Activated CD4-positive, alpha-beta memory T cell treated with anti-CD3 and anti-CD28 coated beads for 36 hours (primary cell): ENCODE measurements at regions not wholly inside any gene's neighbourhood (a gene's known extent, or its start where the extent isn't known, plus 50 kb on each side); places are given as distances from the start of the nearest gene placed in this dataset.
"Not testable (repeated sequence)": the region's sequence is repeated elsewhere in the genome, so short reads cannot be mapped to it uniquely, and the experiment has no call there.

Experiments used
- CTCF ChIA-PET: fragments of 350-600 bp; sonication (Branson Sonifier 250); formaldehyde crosslinking; loops from one replicate; lab custom pipeline; 2021; ENCODE audit warnings: antibody characterized with exemption, inconsistent platforms; lab: Charles Lee
- POLR2A ChIA-PET: fragments of 350-600 bp; sonication (Branson Sonifier 250); formaldehyde crosslinking; loops from one replicate; lab custom pipeline; 2021; ENCODE audit warnings: antibody characterized with exemption; lab: Charles Lee
- DNase-seq: peaks from one replicate; pipeline ENCODE4 v3.0.0-alpha.2; 2020
- H3K27ac Mint-ChIP-seq: one replicate; pipeline ENCODE4 v1.8.0; 2021; ENCODE audit warnings: mixed read lengths
- H3K27me3 Mint-ChIP-seq: one replicate; pipeline ENCODE4 v1.8.0; 2021; ENCODE audit warnings: mixed read lengths
- H3K36me3 Mint-ChIP-seq: one replicate; pipeline ENCODE4 v1.8.0; 2021; ENCODE audit warnings: mixed read lengths
- H3K4me1 Mint-ChIP-seq: one replicate; pipeline ENCODE4 v1.8.0; 2021; ENCODE audit warnings: low read depth, mixed read lengths
- H3K4me3 Mint-ChIP-seq: one replicate; pipeline ENCODE4 v1.8.0; 2021; ENCODE audit warnings: mild to moderate bottlenecking, mixed read lengths
- H3K9me3 Mint-ChIP-seq: one replicate; pipeline ENCODE4 v1.8.0; 2021; ENCODE audit warnings: mixed read lengths
- intact Hi-C: fragments of 100-400 bp; cut with micrococcal nuclease; formaldehyde crosslinking; loops from one replicate; pipeline ENCODE4 v1.15.1; 2023

DNA sequence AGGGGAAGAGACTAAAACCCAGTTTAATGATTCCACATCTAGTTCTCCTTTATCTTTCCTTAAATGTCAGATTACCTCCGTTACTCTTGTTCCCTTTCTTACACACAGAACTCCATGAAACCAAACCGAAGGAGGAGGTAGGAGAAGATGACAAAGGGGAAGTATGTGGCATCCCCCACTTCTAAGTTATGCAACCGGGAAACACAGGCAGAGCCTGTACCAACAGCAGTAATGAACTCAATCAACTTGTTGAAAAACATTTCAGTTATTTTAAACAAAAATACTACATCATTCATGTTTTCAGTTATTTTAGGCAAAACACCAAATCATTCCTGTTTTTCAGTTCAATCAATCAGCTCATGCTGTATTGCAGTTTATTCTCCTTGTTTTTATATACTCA is 101.8 kb downstream of the PCSK1 start:
- H3K4me3 Mint-ChIP-seq = no peak overlapping the region
- ChIA-PET CTCF (no interaction called here), POLR2A (no interaction called here)
- intact Hi-C loops = no loop called here
- H3K27me3 Mint-ChIP-seq = peaks cover 14% of the 10 kb centered on the region
- H3K36me3 Mint-ChIP-seq = no peaks in the 10 kb centered on the region
- H3K27ac Mint-ChIP-seq = no peak overlapping the region
- H3K4me1 Mint-ChIP-seq = peaks cover 5% of the 10 kb centered on the region
- H3K9me3 Mint-ChIP-seq = no peaks in the 10 kb centered on the region
- no peak for DNase-seq

DNA sequence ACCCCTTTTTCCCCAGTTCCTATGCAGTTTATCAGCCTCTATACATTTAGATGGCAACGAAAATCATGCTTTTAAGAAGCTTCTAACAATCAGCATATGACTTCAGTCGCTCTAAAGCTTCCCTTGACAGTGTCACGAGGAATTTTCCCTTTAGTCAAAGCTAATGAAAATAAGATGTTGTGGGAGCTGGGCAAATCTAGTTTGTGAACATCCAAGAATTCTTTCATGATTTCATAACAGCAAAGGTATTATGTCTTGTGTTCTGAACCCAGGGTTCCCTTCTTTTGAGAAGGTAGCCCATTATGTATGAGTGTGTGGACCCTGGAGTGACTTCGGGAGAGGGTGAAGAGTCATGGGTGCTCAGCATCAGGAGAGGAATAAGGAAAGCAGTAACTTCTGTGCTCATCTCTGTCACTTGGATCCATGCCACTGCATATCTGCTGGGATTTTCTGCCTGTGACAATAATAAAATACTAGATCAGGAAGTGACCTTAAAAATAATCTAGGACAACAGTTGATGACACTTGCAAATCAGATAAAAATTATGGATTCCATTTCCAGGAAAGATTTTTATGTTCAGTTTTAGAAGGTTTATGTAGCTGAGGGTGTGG is 102.4 kb downstream of the PCSK1 start:
- Mint-ChIP-seq H3K36me3 (no peaks in the 10 kb centered on the region), H3K9me3 (no peaks in the 10 kb centered on the region), H3K27ac (no peak overlapping the region), H3K4me1 (peaks cover 5% of the 10 kb centered on the region), H3K27me3 (peaks cover 18% of the 10 kb centered on the region), H3K4me3 (no peak overlapping the region)
- ChIA-PET CTCF (interaction anchor here (1.3 kb wide), 1 partner anchor 472 kb away, joined by 4 read pairs; no protein-coding TSS in a partner anchor), POLR2A (no interaction called here)
- intact Hi-C loops = no loop called here
- no peak for DNase-seq

DNA sequence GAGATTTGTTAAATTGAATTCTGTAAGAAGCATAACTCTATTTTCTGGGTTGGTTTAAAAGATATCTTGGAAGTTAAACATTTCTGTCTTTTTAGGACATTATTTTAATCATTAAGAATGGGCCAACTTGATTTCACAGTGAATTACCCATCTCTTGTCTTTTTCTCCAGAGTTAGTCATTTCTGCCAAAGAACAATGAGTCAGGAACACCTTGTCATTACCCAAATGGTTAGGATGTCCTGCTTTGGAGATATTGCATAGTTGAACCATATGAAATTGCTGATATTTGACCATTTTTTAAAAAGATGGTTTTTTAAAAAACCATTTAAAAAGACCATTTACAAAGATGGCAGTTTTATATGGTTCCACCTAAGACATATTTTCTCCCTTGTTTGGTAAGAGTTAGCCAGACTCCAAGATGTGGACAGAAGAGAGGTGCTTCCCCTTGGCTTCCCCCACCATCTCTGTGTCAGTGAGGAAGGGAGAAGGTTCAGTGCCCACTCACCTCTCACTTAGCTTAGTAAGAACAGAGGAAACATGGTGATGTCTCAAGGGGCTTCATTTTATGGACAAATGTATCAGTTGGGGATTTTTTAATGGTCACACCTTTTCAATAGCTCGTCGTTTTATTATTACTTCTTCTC is 103.0 kb downstream of the PCSK1 start:
- CTCF ChIA-PET = interaction anchor here (1.3 kb wide), 1 partner anchor 471 kb away, joined by 4 read pairs; no protein-coding TSS in a partner anchor
- peaks cover 18% of the 10 kb centered on the region for H3K27me3 Mint-ChIP-seq
- intact Hi-C loops = no loop called here
- no peak for DNase-seq
- H3K36me3 Mint-ChIP-seq = no peaks in the 10 kb centered on the region
- POLR2A ChIA-PET = no interaction called here
- no peak overlapping the region for H3K27ac Mint-ChIP-seq
- H3K9me3 Mint-ChIP-seq = no peaks in the 10 kb centered on the region
- H3K4me3 Mint-ChIP-seq = no peak overlapping the region
- H3K4me1 Mint-ChIP-seq = peaks cover 5% of the 10 kb centered on the region

DNA sequence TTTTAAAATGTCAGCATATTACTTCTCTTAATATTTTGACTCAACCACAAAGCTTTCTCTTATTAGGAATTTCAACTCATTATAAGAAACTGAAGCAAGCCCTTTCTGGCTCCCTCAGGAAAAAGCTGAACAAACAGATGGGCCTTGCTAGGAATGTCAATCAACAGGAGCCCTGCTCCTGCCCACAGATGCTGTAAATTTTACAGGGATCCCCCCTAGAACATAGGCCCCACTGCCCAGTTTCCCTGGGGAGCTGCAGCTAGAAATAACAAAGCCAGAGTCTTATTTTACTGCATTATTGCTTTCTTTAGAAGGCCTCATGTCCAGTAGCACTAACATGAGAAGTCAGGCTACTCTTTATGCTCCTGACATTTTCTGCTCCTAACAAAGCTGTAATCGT is 103.8 kb downstream of the PCSK1 start:
- ChIA-PET POLR2A (no interaction called here), CTCF (interaction anchor here (1.3 kb wide), 1 partner anchor 471 kb away, joined by 4 read pairs; no protein-coding TSS in a partner anchor)
- Mint-ChIP-seq H3K4me3 (no peak overlapping the region), H3K9me3 (no peaks in the 10 kb centered on the region), H3K4me1 (peaks cover 5% of the 10 kb centered on the region), H3K36me3 (no peaks in the 10 kb centered on the region), H3K27me3 (peaks cover 18% of the 10 kb centered on the region), H3K27ac (no peak overlapping the region)
- intact Hi-C loops = no loop called here
- no peak for DNase-seq

DNA sequence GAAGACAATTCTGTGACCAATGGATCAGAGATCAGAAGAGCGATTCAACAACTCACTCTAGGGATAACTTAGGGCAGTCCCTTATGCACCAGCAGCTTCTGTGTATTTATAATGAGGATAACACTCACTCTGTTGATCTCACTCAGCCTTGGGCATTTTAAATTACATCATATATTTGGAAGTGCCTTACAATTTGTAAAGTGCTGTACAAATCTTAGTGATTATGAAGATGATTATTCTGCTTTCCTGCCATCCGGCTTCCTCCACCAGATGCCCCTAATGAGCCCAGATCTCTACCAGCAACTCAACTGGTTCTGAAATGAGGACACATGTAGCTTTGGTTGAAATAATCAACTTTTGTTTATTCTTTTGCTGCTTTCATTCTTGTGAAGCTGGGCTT is 105.3 kb downstream of the PCSK1 start:
- Mint-ChIP-seq H3K4me3 (no peak overlapping the region), H3K4me1 (peaks cover 5% of the 10 kb centered on the region), H3K27me3 (peaks cover 15% of the 10 kb centered on the region), H3K36me3 (no peaks in the 10 kb centered on the region), H3K9me3 (no peaks in the 10 kb centered on the region), H3K27ac (no peak overlapping the region)
- intact Hi-C loops = no loop called here
- POLR2A ChIA-PET = no interaction called here
- CTCF ChIA-PET = interaction anchor here (1.5 to 4.3 kb wide), 2 partner anchors 9 to 37 kb away, joined by 3 to 19 read pairs; no protein-coding TSS in a partner anchor
- no peak for DNase-seq

DNA sequence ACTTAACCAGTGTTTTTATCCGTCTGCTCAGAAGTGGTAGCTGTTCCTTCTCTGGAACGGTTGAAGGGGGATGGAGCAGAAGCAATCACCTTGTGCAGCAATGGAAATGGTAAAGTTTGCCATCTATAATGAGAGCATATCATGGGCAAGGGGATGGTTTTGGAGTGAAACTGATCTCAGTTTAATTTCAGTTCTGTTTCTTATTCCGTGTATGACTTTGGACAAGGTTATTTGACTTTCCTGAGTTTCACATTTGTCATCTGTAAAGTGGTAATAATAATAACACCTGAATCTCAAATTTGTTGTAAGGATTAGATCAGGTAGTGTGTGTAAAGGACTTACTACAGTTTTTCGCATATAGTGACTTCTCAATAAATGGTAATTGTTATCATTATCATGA is 106.1 kb downstream of the PCSK1 start:
- Mint-ChIP-seq H3K27me3 (peaks cover 10% of the 10 kb centered on the region), H3K27ac (no peak overlapping the region), H3K4me1 (peaks cover 5% of the 10 kb centered on the region), H3K36me3 (no peaks in the 10 kb centered on the region), H3K9me3 (no peaks in the 10 kb centered on the region), H3K4me3 (no peak overlapping the region)
- DNase-seq = no peak
- intact Hi-C loops = no loop called here
- CTCF ChIA-PET = interaction anchor here (4.3 kb wide), 1 partner anchor 10 kb away, joined by 19 read pairs; no protein-coding TSS in a partner anchor
- POLR2A ChIA-PET = no interaction called here

DNA sequence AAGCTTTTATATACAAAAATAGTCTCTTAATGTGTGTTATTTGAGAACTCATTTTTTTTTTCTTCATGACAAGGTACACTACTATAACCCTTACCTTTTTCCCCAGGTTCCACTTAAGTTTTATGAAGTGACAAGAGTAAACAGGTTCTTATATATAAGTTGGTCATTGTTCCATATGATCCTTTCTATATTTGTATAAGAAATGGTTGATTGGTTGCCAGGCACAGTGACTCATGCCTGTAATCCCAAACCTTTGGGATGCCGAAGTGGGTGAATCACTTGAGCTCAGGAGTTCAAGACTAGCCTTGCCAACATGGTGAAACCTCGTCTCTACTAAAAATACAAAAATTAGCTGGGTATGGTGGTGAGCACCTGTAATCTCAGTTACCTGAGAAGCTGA is 108.3 kb downstream of the PCSK1 start:
- intact Hi-C loops = no loop called here

DNA sequence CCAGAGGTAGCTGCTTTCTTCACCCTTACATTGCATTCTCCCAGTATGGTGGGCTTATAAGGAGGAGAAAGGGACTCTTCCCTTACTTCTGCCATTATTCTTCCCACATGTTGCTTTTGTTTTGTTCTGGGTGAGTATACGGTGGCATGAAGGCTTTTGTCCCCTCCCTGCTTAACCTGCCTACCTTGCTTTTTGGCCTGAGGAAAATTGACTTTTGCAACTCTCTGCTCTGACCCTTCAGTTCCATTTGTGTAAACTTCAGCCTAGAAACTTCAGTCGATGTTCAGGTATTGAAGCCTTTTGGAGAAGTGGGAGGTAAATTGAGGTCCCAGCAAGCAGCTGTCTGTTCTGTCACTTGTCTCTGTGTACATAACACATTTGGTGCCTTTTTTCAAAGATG is 110.2 kb downstream of the PCSK1 start:
- Mint-ChIP-seq H3K27me3 (peaks cover 7% of the 10 kb centered on the region), H3K4me3 (no peak overlapping the region), H3K27ac (no peak overlapping the region), H3K9me3 (no peaks in the 10 kb centered on the region), H3K4me1 (no peaks in the 10 kb centered on the region), H3K36me3 (no peaks in the 10 kb centered on the region)
- POLR2A ChIA-PET = no interaction called here
- no peak for DNase-seq
- intact Hi-C loops = no loop called here
- CTCF ChIA-PET = interaction anchor here (0.7 to 2.4 kb wide), 3 partner anchors 14 to 463 kb away, joined by 3 to 11 read pairs (median 5); no protein-coding TSS in a partner anchor

More for the DNA sequence above, 108.3 kb downstream of the PCSK1 start:
- Mint-ChIP-seq H3K4me3 (no peak overlapping the region), H3K27me3 (peaks cover 7% of the 10 kb centered on the region), H3K36me3 (no peaks in the 10 kb centered on the region), H3K27ac (no peak overlapping the region), H3K4me1 (no peaks in the 10 kb centered on the region), H3K9me3 (no peaks in the 10 kb centered on the region)
- CTCF ChIA-PET = interaction anchor here (1.1 to 4.3 kb wide), 4 partner anchors 12 to 363 kb away, joined by 3 to 19 read pairs (median 4); partner anchors contain the start of gene ELL2
- no peak for DNase-seq
- POLR2A ChIA-PET = no interaction called here

DNA sequence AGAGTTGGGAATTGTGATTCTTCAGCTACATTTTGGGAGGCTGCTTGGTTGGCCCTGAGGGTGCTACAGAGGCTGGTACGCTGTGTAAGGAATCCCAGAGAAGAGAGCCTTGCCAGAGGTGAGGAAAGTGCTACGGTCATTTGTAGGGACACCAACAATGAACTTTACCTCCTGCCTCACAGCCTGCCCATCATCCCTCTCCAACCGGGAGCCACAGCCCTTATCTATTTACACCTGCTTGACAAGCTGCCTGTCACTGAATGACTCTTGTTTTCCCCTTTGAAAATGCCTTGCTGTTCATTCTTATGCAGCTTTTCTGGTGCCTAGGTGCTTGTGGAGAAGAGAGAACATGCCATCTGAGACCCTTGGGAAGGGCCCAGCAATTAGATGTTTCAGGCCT is 110.8 kb downstream of the PCSK1 start:
- no peaks in the 10 kb centered on the region for H3K36me3 Mint-ChIP-seq
- POLR2A ChIA-PET = no interaction called here
- intact Hi-C loops = no loop called here
- no peak overlapping the region for H3K4me3 Mint-ChIP-seq
- H3K27ac Mint-ChIP-seq = no peak overlapping the region
- H3K4me1 Mint-ChIP-seq = no peaks in the 10 kb centered on the region
- H3K9me3 Mint-ChIP-seq = no peaks in the 10 kb centered on the region
- H3K27me3 Mint-ChIP-seq = peaks cover 6% of the 10 kb centered on the region
- DNase-seq = no peak
- CTCF ChIA-PET = interaction anchor here (2.4 kb wide), 1 partner anchor 15 kb away, joined by 11 read pairs; no protein-coding TSS in a partner anchor

DNA sequence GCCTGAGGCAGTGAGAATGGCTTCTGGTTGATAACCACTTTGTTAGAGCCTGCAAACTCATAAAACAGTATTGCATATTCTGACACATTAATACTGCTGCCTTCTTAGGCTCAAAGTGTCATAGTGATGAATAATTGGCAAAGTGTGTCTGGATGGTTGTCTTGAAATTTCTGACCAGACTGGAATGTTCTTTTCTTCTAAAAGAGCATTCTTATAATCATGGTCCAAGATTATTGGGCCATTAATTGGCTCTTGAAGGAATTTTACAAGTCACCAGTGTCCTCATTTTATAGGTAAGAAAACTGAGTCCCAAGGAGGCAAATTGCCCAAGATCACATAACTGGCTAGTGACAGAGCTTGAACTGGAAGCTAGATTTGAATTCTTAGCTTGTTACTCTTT is 111.7 kb downstream of the PCSK1 start:
- H3K27ac Mint-ChIP-seq = no peak overlapping the region
- peaks cover 5% of the 10 kb centered on the region for H3K27me3 Mint-ChIP-seq
- H3K9me3 Mint-ChIP-seq = no peaks in the 10 kb centered on the region
- CTCF ChIA-PET = no interaction called here
- no peak for DNase-seq
- intact Hi-C loops = no loop called here
- POLR2A ChIA-PET = no interaction called here
- H3K4me1 Mint-ChIP-seq = no peaks in the 10 kb centered on the region
- H3K36me3 Mint-ChIP-seq = no peaks in the 10 kb centered on the region
- no peak overlapping the region for H3K4me3 Mint-ChIP-seq

DNA sequence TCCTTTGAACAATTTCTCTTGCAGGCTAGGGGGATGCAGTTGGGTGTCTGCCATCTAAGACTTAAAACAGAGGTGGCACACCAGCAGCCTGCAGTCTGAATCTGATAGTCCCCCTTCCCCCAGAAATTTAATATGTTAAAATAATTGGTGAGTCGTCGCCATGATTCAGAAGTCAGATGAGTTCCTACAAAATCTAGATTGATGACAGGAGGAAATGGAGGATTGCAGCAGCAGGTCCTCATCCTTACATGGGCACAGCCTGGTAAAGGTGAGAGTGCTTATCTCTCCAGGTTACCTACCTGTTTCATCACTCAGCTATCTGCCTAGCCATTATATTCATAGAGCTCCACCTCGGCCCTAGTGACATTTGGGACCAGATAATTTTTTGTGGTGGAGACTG is 112.3 kb downstream of the PCSK1 start:
- ChIA-PET POLR2A (no interaction called here), CTCF (no interaction called here)
- Mint-ChIP-seq H3K27ac (no peak overlapping the region), H3K36me3 (no peaks in the 10 kb centered on the region), H3K27me3 (peaks cover under 1% of the 10 kb centered on the region), H3K4me1 (no peaks in the 10 kb centered on the region), H3K4me3 (no peak overlapping the region), H3K9me3 (no peaks in the 10 kb centered on the region)
- intact Hi-C loops = no loop called here
- no peak for DNase-seq

DNA sequence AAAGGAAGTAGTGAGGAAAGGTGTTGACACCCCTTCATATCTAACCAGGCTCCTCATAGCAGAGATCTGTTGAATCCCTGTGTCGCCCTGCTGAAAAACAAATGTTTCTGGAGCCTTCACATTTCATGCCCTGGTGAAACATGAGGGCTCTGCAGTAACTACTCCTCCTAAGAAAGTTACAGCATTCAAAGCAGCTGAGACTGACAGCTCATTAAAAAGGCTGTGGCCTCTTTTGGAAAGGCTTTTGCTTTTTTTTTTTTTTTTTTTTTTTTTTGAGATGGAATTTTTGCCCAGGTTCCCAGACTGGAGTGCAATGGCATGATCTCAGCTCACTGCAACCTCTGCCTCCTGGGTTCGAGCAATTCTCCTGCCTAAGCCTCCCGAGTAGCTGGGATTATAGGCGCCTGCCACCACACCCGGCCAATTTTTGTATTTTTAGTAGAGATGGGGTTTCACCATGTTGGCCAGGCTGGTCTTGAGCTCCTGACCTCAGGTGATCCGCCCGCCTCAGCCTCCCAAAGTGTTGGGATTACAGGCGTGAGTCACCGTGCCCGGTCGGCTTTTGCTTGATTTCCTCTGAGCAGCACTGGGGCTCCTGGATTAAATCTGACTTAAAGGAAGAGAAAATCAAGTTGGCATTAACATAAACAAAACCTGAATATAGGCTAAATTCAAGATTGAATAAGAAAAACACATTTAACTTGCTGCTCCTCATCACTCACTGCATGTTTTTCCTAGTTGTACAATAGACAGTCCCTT is 112.9 kb downstream of the PCSK1 start:
- H3K27me3 Mint-ChIP-seq, CTCF ChIA-PET, H3K4me1 Mint-ChIP-seq, DNase-seq, H3K36me3 Mint-ChIP-seq, intact Hi-C loops, H3K27ac Mint-ChIP-seq, POLR2A ChIA-PET, H3K4me3 Mint-ChIP-seq, H3K9me3 Mint-ChIP-seq: not testable (repeated sequence)
